ENCODE measurements at regions not wholly inside any gene's neighbourhood (a gene's known extent, or its start where the extent isn't known, plus 50 kb on each side); places are given as distances from the start of the nearest gene placed in this dataset.

DNA sequence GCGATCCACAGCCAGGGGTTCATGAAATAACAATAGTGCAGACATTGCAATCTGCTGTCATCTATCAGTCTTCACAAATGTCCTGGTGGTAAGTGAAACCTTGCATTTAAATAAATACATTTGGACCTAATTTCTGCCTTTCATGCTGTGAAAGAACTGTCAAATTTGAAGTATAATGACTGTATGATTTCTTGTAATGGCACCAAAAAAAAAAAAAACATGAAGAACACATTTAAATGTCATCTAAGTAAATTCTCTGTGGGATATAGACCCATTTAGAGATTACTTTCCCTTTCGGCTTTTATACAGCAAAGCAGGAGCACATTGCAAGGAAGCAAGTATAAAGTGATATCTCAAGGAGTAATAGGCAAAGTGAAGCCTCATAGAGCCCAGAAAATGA, 431.5 kb upstream of the SGCD start:
- H3K27me3 ChIP-seq (ENCODE audit: low read length) = no peaks in the 10 kb centered on the region
- H3K79me2 ChIP-seq (ENCODE audit: insufficient read depth, low read length) = no peaks in the 10 kb centered on the region
- no peak overlapping the region for H2AFZ ChIP-seq (ENCODE audit: low read depth, low read length, severe bottlenecking)
- H3K36me3 ChIP-seq (ENCODE audit: low read length) = no peaks in the 10 kb centered on the region
- TF ChIP-seq EZH2phosphoT487 (conservative IDR thresholded peaks at IDR 0.05; ENCODE audit: low read length) = no peak
- TF ChIP-seq, protein P1, sequence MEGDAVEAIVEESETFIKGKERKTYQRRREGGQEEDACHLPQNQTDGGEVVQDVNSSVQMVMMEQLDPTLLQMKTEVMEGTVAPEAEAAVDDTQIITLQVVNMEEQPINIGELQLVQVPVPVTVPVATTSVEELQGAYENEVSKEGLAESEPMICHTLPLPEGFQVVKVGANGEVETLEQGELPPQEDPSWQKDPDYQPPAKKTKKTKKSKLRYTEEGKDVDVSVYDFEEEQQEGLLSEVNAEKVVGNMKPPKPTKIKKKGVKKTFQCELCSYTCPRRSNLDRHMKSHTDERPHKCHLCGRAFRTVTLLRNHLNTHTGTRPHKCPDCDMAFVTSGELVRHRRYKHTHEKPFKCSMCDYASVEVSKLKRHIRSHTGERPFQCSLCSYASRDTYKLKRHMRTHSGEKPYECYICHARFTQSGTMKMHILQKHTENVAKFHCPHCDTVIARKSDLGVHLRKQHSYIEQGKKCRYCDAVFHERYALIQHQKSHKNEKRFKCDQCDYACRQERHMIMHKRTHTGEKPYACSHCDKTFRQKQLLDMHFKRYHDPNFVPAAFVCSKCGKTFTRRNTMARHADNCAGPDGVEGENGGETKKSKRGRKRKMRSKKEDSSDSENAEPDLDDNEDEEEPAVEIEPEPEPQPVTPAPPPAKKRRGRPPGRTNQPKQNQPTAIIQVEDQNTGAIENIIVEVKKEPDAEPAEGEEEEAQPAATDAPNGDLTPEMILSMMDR (IDR thresholded peaks at IDR 0.05; ENCODE audit: insufficient read depth, low read length, poor library complexity, severe bottlenecking) = no peak
- no peak overlapping the region for H3K4me3 ChIP-seq (ENCODE audit: insufficient read depth, low read length, poor library complexity, severe bottlenecking)
- no peaks in the 10 kb centered on the region for H4K20me1 ChIP-seq (ENCODE audit: low read depth, low read length)
- no peak overlapping the region for H3K27ac ChIP-seq (ENCODE audit: low read depth, low read length)
- no peaks in the 10 kb centered on the region for H3K9me2 ChIP-seq (replicated peaks; ENCODE audit: insufficient read depth, low read length)
- H3K9ac ChIP-seq (ENCODE audit: low read length) = no peak overlapping the region
- no peaks in the 10 kb centered on the region for H3K9me3 ChIP-seq (ENCODE audit: insufficient read depth, low read length)
- H3K4me2 ChIP-seq (ENCODE audit: low read depth, low read length, poor library complexity, severe bottlenecking) = no peak overlapping the region
- no peaks in the 10 kb centered on the region for H3F3A ChIP-seq (ENCODE audit: insufficient read depth)

DNA sequence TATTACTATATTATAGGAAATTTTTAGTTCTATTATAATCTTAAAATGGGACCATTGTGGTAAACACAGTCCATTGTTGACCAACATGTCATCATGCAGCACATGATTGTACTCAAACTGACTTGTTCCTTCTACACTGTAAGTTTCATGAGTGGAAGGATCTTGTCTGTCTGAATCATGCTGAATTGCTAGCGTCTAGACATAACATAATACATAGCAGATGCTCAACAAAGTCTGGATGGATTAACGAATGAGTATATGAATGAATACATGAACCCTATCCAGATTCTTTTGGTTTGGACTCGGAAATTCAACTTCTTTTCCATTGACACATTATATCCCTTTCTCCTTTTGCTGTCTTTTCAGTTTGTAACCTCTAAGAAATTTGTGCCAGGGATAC, 429.2 kb upstream of the SGCD start:
- H3K27me3 ChIP-seq (ENCODE audit: low read length) = no peaks in the 10 kb centered on the region

DNA sequence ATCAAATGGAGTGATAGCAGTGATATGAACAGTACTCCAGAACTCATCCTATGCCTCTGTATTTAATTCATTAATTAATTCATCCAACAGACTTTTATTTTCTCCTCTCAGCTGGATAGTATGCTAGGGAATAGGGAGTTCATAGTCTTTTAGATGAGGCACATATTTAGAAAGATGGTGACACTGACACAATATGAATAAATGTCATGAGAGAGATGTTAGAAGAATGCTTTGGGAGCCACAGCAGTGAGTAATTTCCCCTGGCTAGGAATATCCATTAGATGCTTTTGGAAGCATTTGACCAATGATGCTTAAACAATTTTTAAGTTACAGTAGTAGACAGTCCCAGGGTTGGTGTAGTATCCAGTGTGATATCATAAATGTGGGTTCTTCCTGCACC, 428.7 kb upstream of the SGCD start:
- Histone ChIP-seq H3K4me3 (ENCODE audit: insufficient read depth, low read length, poor library complexity, severe bottlenecking) (no peak overlapping the region), H2AFZ (ENCODE audit: low read depth, low read length, severe bottlenecking) (no peak overlapping the region), H3K36me3 (ENCODE audit: low read length) (no peaks in the 10 kb centered on the region), H3F3A (ENCODE audit: insufficient read depth) (no peaks in the 10 kb centered on the region), H3K9ac (ENCODE audit: low read length) (no peak overlapping the region), H3K9me2 (replicated peaks; ENCODE audit: insufficient read depth, low read length) (no peaks in the 10 kb centered on the region), H3K79me2 (ENCODE audit: insufficient read depth, low read length) (no peaks in the 10 kb centered on the region), H3K4me2 (ENCODE audit: low read depth, low read length, poor library complexity, severe bottlenecking) (no peak overlapping the region), H3K27me3 (ENCODE audit: low read length) (no peaks in the 10 kb centered on the region), H3K9me3 (ENCODE audit: insufficient read depth, low read length) (no peaks in the 10 kb centered on the region), H4K20me1 (ENCODE audit: low read depth, low read length) (no peaks in the 10 kb centered on the region), H3K27ac (ENCODE audit: low read depth, low read length) (no peak overlapping the region)
- TF ChIP-seq, protein P1 (IDR thresholded peaks at IDR 0.05; ENCODE audit: insufficient read depth, low read length, poor library complexity, severe bottlenecking) = no peak
- TF ChIP-seq EZH2phosphoT487 (conservative IDR thresholded peaks at IDR 0.05; ENCODE audit: low read length) = no peak

More for the DNA sequence above, 429.2 kb upstream of the SGCD start:
- no peak overlapping the region for H3K27ac ChIP-seq (ENCODE audit: low read depth, low read length)
- no peak for TF ChIP-seq EZH2phosphoT487 (conservative IDR thresholded peaks at IDR 0.05; ENCODE audit: low read length)
- TF ChIP-seq, protein P1 (IDR thresholded peaks at IDR 0.05; ENCODE audit: insufficient read depth, low read length, poor library complexity, severe bottlenecking) = no peak
- no peaks in the 10 kb centered on the region for H3K9me3 ChIP-seq (ENCODE audit: insufficient read depth, low read length)
- no peaks in the 10 kb centered on the region for H3K9me2 ChIP-seq (replicated peaks; ENCODE audit: insufficient read depth, low read length)
- H3K9ac ChIP-seq (ENCODE audit: low read length) = no peak overlapping the region
- no peaks in the 10 kb centered on the region for H3K79me2 ChIP-seq (ENCODE audit: insufficient read depth, low read length)
- H3K4me2 ChIP-seq (ENCODE audit: low read depth, low read length, poor library complexity, severe bottlenecking) = no peak overlapping the region
- H3K36me3 ChIP-seq (ENCODE audit: low read length) = no peaks in the 10 kb centered on the region
- no peak overlapping the region for H3K4me3 ChIP-seq (ENCODE audit: insufficient read depth, low read length, poor library complexity, severe bottlenecking)
- no peaks in the 10 kb centered on the region for H4K20me1 ChIP-seq (ENCODE audit: low read depth, low read length)
- H3F3A ChIP-seq (ENCODE audit: insufficient read depth) = no peaks in the 10 kb centered on the region
- no peak overlapping the region for H2AFZ ChIP-seq (ENCODE audit: low read depth, low read length, severe bottlenecking)
